ENCODE measurements at regions not wholly inside any gene's neighbourhood (a gene's known extent, or its start where the extent isn't known, plus 50 kb on each side); places are given as distances from the start of the nearest gene placed in this dataset.

- FAIRE-seq, result no peak
- Histone ChIP-seq H3K9me3 (ENCODE audit: low read length) (no peaks in the 10 kb centered on the region), H3K27ac (ENCODE audit: extremely low read length, insufficient read depth, low read length) (no peak overlapping the region), H3K4me2 (ENCODE audit: low read depth, low read length) (no peak overlapping the region), H3K4me1 (ENCODE audit: insufficient read depth, low read length) (peaks cover 52% of the 10 kb centered on the region), H3K79me2 (ENCODE audit: insufficient read depth, low read length) (no peaks in the 10 kb centered on the region), H3K4me3 (replicated peaks in 1 of 3; ENCODE audit: insufficient read depth in 1 of 3, low read depth in 2 of 3, low read length in 3 of 3) (no peak overlapping the region), H2AFZ (ENCODE audit: low read length) (no peak overlapping the region), H3K27me3 (ENCODE audit: control insufficient read depth in 1 of 2, insufficient read depth in 2 of 2, low read length in 2 of 2) (no peaks in the 10 kb centered on the region), H3K36me3 (replicated peaks in 1 of 2; ENCODE audit: control insufficient read depth in 1 of 2, insufficient read depth in 2 of 2, low read length in 2 of 2) (no peaks in the 10 kb centered on the region), H4K20me1 (ENCODE audit: insufficient read depth, low read length) (no peaks in the 10 kb centered on the region), H3K9ac (ENCODE audit: insufficient read depth, low read depth, low read length) (no peak overlapping the region)
- TF ChIP-seq TEAD3 (CRISPR knock-in tag; optimal IDR thresholded peaks at IDR 0.05; ENCODE audit: borderline replicate concordance) (no peak), HNF4A (CRISPR knock-in tag; IDR thresholded peaks at IDR 0.05) (peak; percentile 12; the same call in 1 of the 2 replicates), ZNF766 (CRISPR knock-in tag; IDR thresholded peaks at IDR 0.05; ENCODE audit: borderline replicate concordance) (no peak)
- DNase-seq (ENCODE audit: low spot score), result no peak
- WGBS (ENCODE audit: low lambda C conversion rate), result 17% methylated on average over 1 of the region's 1 CpG
- BruUV-seq (replicated peaks), result no TSS peak
- POLR2A ChIA-PET, result no interaction called here
- intact Hi-C loops (cut with micrococcal nuclease; ENCODE audit: unreplicated experiment), result no loop called here
- in situ Hi-C loops (cut with HindIII; ENCODE audit: extremely low pct_ligation_motif_present, low pct_unique_long_range_greater_than_20kb), result no loop called here
- ATAC-seq, result peak; percentile 48; the same call in 1 of the 3 replicates
- CTCF ChIA-PET (ENCODE audit: low intra/inter-chr PET ratio, low total read pairs), result no interaction called here
Measured at GRCh38 chr4:18572481-18572880, 550.9 kb upstream of the LCORL start.

- Histone ChIP-seq H3K79me2 (ENCODE audit: insufficient read depth, low read length) (no peaks in the 10 kb centered on the region), H3K36me3 (replicated peaks in 1 of 2; ENCODE audit: control insufficient read depth in 1 of 2, insufficient read depth in 2 of 2, low read length in 2 of 2) (no peaks in the 10 kb centered on the region), H3K9me3 (ENCODE audit: low read length) (no peaks in the 10 kb centered on the region), H3K9ac (ENCODE audit: insufficient read depth, low read depth, low read length) (no peak overlapping the region), H3K27ac (ENCODE audit: extremely low read length, insufficient read depth, low read length) (no peak overlapping the region), H2AFZ (ENCODE audit: low read length) (no peak overlapping the region), H4K20me1 (ENCODE audit: insufficient read depth, low read length) (no peaks in the 10 kb centered on the region), H3K4me3 (replicated peaks in 1 of 3; ENCODE audit: insufficient read depth in 1 of 3, low read depth in 2 of 3, low read length in 3 of 3) (no peak overlapping the region), H3K4me1 (ENCODE audit: insufficient read depth, low read length) (peaks cover 63% of the 10 kb centered on the region), H3K4me2 (ENCODE audit: low read depth, low read length) (0 out of 2 replicates have a peak overlapping the region, but pooled peaks have one; percentile 8), H3K27me3 (ENCODE audit: control insufficient read depth in 1 of 2, insufficient read depth in 2 of 2, low read length in 2 of 2) (no peaks in the 10 kb centered on the region)
- in situ Hi-C loops (cut with HindIII; ENCODE audit: extremely low pct_ligation_motif_present, low pct_unique_long_range_greater_than_20kb), result no loop called here
- POLR2A ChIA-PET, result no interaction called here
- CTCF ChIA-PET (ENCODE audit: low intra/inter-chr PET ratio, low total read pairs), result no interaction called here
- FAIRE-seq (no peak), ATAC-seq (no peak), DNase-seq (ENCODE audit: low spot score) (peak; percentile 38)
- WGBS (ENCODE audit: low lambda C conversion rate), result 37% methylated on average over 2 of the region's 2 CpGs
- no TSS peak for BruUV-seq (replicated peaks)
- intact Hi-C loops (cut with micrococcal nuclease; ENCODE audit: unreplicated experiment), result loop anchor here (2.0 kb wide), 1 partner anchor 549 kb away; no protein-coding TSS in a partner anchor
- TF ChIP-seq FOSL2 (CRISPR knock-in tag; IDR thresholded peaks at IDR 0.05) (0 out of 2 replicates have a peak, but pooled peaks have one; percentile 28), HOXA5 (CRISPR knock-in tag; IDR thresholded peaks at IDR 0.05) (no peak), BRCA1 (CRISPR knock-in tag; IDR thresholded peaks at IDR 0.05) (no peak), HCFC1 (IDR thresholded peaks at IDR 0.05; ENCODE audit: low read depth, low read length) (no peak), PRDM4 (CRISPR knock-in tag; IDR thresholded peaks at IDR 0.05; ENCODE audit: borderline replicate concordance) (no peak), CSRNP2 (CRISPR knock-in tag; conservative IDR thresholded peaks at IDR 0.05; ENCODE audit: low read depth) (no peak), ATF7-NPFF (CRISPR knock-in tag; IDR thresholded peaks at IDR 0.05; ENCODE audit: low read depth) (no peak), ZNF777 (CRISPR knock-in tag; IDR thresholded peaks at IDR 0.05) (no peak), ZNF503 (CRISPR knock-in tag; IDR thresholded peaks at IDR 0.05) (no peak), MATR3 (CRISPR knock-in tag; IDR thresholded peaks at IDR 0.05) (no peak), CEBPG (CRISPR knock-in tag; IDR thresholded peaks at IDR 0.05) (no peak)
Measured at GRCh38 chr4:18571301-18571761, 549.8 kb upstream of the LCORL start.

Measured in HepG2 (cell line).